ENCODE measurements at regions not wholly inside any gene's neighbourhood (a gene's known extent, or its start where the extent isn't known, plus 50 kb on each side); places are given as distances from the start of the nearest gene placed in this dataset.

- no peak overlapping the region for H3K27ac Mint-ChIP-seq (ENCODE audit: low read depth)
- H3K4me3 Mint-ChIP-seq, result no peak overlapping the region
- H3K4me1 Mint-ChIP-seq, result no peaks in the 10 kb centered on the region
- H3K27me3 Mint-ChIP-seq, result peaks cover 7% of the 10 kb centered on the region
- no peaks in the 10 kb centered on the region for H3K36me3 Mint-ChIP-seq (ENCODE audit: insufficient read depth)
- H3K9me3 Mint-ChIP-seq, result no peaks in the 10 kb centered on the region
- no peak for DNase-seq (ENCODE audit: low spot score in 2 of 2)
- no peak for ATAC-seq (replicated peaks; ENCODE audit: extremely low read depth, poor library complexity, severe bottlenecking)
Observed at GRCh38 chr6:167510648-167511047, 185.8 kb downstream of the TTLL2 start.

- DNase-seq (ENCODE audit: low spot score in 2 of 2) (no peak), ATAC-seq (replicated peaks; ENCODE audit: extremely low read depth, poor library complexity, severe bottlenecking) (no peak)
- no peak overlapping the region for H3K27ac Mint-ChIP-seq (ENCODE audit: low read depth)
- no peak overlapping the region for H3K4me3 Mint-ChIP-seq
- H3K27me3 Mint-ChIP-seq, result peaks cover 7% of the 10 kb centered on the region
- no peaks in the 10 kb centered on the region for H3K4me1 Mint-ChIP-seq
- H3K36me3 Mint-ChIP-seq (ENCODE audit: insufficient read depth), result no peaks in the 10 kb centered on the region
- H3K9me3 Mint-ChIP-seq, result no peaks in the 10 kb centered on the region
Observed at GRCh38 chr6:167512696-167513375, 187.9 kb downstream of the TTLL2 start.

GRCh38 chr6:167513778-167514177, 188.9 kb downstream of the TTLL2 start:
- Mint-ChIP-seq H3K27me3 (peaks cover 7% of the 10 kb centered on the region), H3K4me3 (no peak overlapping the region), H3K4me1 (no peaks in the 10 kb centered on the region), H3K9me3 (no peaks in the 10 kb centered on the region), H3K36me3 (ENCODE audit: insufficient read depth) (no peaks in the 10 kb centered on the region), H3K27ac (ENCODE audit: low read depth) (no peak overlapping the region)
- DNase-seq (ENCODE audit: low spot score in 2 of 2) (no peak), ATAC-seq (replicated peaks; ENCODE audit: extremely low read depth, poor library complexity, severe bottlenecking) (no peak)

GRCh38 chr6:167514524-167514923, 189.6 kb downstream of the TTLL2 start:
- Mint-ChIP-seq H3K4me1 (no peaks in the 10 kb centered on the region), H3K27me3 (peaks cover 7% of the 10 kb centered on the region), H3K36me3 (ENCODE audit: insufficient read depth) (no peaks in the 10 kb centered on the region), H3K27ac (ENCODE audit: low read depth) (no peak overlapping the region), H3K9me3 (no peaks in the 10 kb centered on the region), H3K4me3 (no peak overlapping the region)
- ATAC-seq (replicated peaks; ENCODE audit: extremely low read depth, poor library complexity, severe bottlenecking), result no peak
- DNase-seq (ENCODE audit: low spot score in 2 of 2), result no peak

GRCh38 chr6:167515873-167516507, 191.1 kb downstream of the TTLL2 start:
- ATAC-seq (replicated peaks; ENCODE audit: extremely low read depth, poor library complexity, severe bottlenecking), result no peak

GRCh38 chr6:167517254-167517916, 192.5 kb downstream of the TTLL2 start:
- Mint-ChIP-seq H3K36me3 (ENCODE audit: insufficient read depth) (no peaks in the 10 kb centered on the region), H3K27ac (ENCODE audit: low read depth) (no peak overlapping the region), H3K4me3 (no peak overlapping the region), H3K4me1 (no peaks in the 10 kb centered on the region), H3K27me3 (peaks cover 17% of the 10 kb centered on the region), H3K9me3 (no peaks in the 10 kb centered on the region)
- DNase-seq (ENCODE audit: low spot score in 2 of 2) (no peak), ATAC-seq (replicated peaks; ENCODE audit: extremely low read depth, poor library complexity, severe bottlenecking) (no peak)

More at GRCh38 chr6:167515873-167516507, 191.1 kb downstream of the TTLL2 start:
- no peak for DNase-seq (ENCODE audit: low spot score in 2 of 2)
- Mint-ChIP-seq H3K4me1 (no peaks in the 10 kb centered on the region), H3K27ac (ENCODE audit: low read depth) (no peak overlapping the region), H3K9me3 (no peaks in the 10 kb centered on the region), H3K4me3 (no peak overlapping the region), H3K36me3 (ENCODE audit: insufficient read depth) (no peaks in the 10 kb centered on the region), H3K27me3 (peaks cover 12% of the 10 kb centered on the region)

GRCh38 chr6:167523426-167523825, 198.5 kb downstream of the TTLL2 start:
- H3K4me1 Mint-ChIP-seq, result no peaks in the 10 kb centered on the region
- no peak for ATAC-seq (replicated peaks; ENCODE audit: extremely low read depth, poor library complexity, severe bottlenecking)
- peaks cover 40% of the 10 kb centered on the region for H3K27me3 Mint-ChIP-seq
- H3K9me3 Mint-ChIP-seq, result no peaks in the 10 kb centered on the region
- H3K27ac Mint-ChIP-seq (ENCODE audit: low read depth), result no peak overlapping the region
- H3K4me3 Mint-ChIP-seq, result no peak overlapping the region
- no peak for DNase-seq (ENCODE audit: low spot score in 2 of 2)
- H3K36me3 Mint-ChIP-seq (ENCODE audit: insufficient read depth), result no peaks in the 10 kb centered on the region

- Mint-ChIP-seq H3K9me3 (no peaks in the 10 kb centered on the region), H3K36me3 (ENCODE audit: insufficient read depth) (no peaks in the 10 kb centered on the region)
- no peak for ATAC-seq (replicated peaks; ENCODE audit: extremely low read depth, poor library complexity, severe bottlenecking)
Observed at GRCh38 chr6:167524261-167525111, 199.6 kb downstream of the TTLL2 start.

GRCh38 chr6:167525774-167526173, 200.9 kb downstream of the TTLL2 start:
- ATAC-seq (replicated peaks; ENCODE audit: extremely low read depth, poor library complexity, severe bottlenecking), result no peak
- no peak for DNase-seq (ENCODE audit: low spot score in 2 of 2)
- H3K27ac Mint-ChIP-seq (ENCODE audit: low read depth), result no peak overlapping the region
- no peaks in the 10 kb centered on the region for H3K9me3 Mint-ChIP-seq
- no peaks in the 10 kb centered on the region for H3K36me3 Mint-ChIP-seq (ENCODE audit: insufficient read depth)
- H3K4me1 Mint-ChIP-seq, result no peaks in the 10 kb centered on the region
- H3K4me3 Mint-ChIP-seq, result no peak overlapping the region
- H3K27me3 Mint-ChIP-seq, result peaks cover 58% of the 10 kb centered on the region

More at GRCh38 chr6:167524261-167525111, 199.6 kb downstream of the TTLL2 start:
- no peak overlapping the region for H3K4me3 Mint-ChIP-seq
- no peak for DNase-seq (ENCODE audit: low spot score in 2 of 2)
- H3K4me1 Mint-ChIP-seq, result no peaks in the 10 kb centered on the region
- peaks cover 51% of the 10 kb centered on the region for H3K27me3 Mint-ChIP-seq
- no peak overlapping the region for H3K27ac Mint-ChIP-seq (ENCODE audit: low read depth)

- no peak for DNase-seq (ENCODE audit: low spot score in 2 of 2)
- Mint-ChIP-seq H3K9me3 (no peaks in the 10 kb centered on the region), H3K4me1 (no peaks in the 10 kb centered on the region), H3K27ac (ENCODE audit: low read depth) (no peak overlapping the region), H3K36me3 (ENCODE audit: insufficient read depth) (no peaks in the 10 kb centered on the region), H3K4me3 (no peak overlapping the region), H3K27me3 (peaks cover 68% of the 10 kb centered on the region)
- no peak for ATAC-seq (replicated peaks; ENCODE audit: extremely low read depth, poor library complexity, severe bottlenecking)
Observed at GRCh38 chr6:167526465-167527368, 201.8 kb downstream of the TTLL2 start.

GRCh38 chr6:167528239-167528638, 203.4 kb downstream of the TTLL2 start:
- Mint-ChIP-seq H3K4me1 (no peaks in the 10 kb centered on the region), H3K4me3 (no peak overlapping the region), H3K27ac (ENCODE audit: low read depth) (no peak overlapping the region), H3K36me3 (ENCODE audit: insufficient read depth) (no peaks in the 10 kb centered on the region), H3K9me3 (no peaks in the 10 kb centered on the region), H3K27me3 (peaks cover 70% of the 10 kb centered on the region)
- ATAC-seq (replicated peaks; ENCODE audit: extremely low read depth, poor library complexity, severe bottlenecking) (no peak), DNase-seq (ENCODE audit: low spot score in 2 of 2) (no peak)

GRCh38 chr6:167528976-167529375, 204.1 kb downstream of the TTLL2 start:
- H3K27ac Mint-ChIP-seq (ENCODE audit: low read depth), result no peak overlapping the region
- no peak for ATAC-seq (replicated peaks; ENCODE audit: extremely low read depth, poor library complexity, severe bottlenecking)
- H3K27me3 Mint-ChIP-seq, result peaks cover 64% of the 10 kb centered on the region
- no peak overlapping the region for H3K4me3 Mint-ChIP-seq
- H3K36me3 Mint-ChIP-seq (ENCODE audit: insufficient read depth), result no peaks in the 10 kb centered on the region
- no peaks in the 10 kb centered on the region for H3K4me1 Mint-ChIP-seq
- no peak for DNase-seq (ENCODE audit: low spot score in 2 of 2)
- no peaks in the 10 kb centered on the region for H3K9me3 Mint-ChIP-seq

All from central memory CD8-positive, alpha-beta T cell (primary cell).